Gastroesophageal sphincter (tissue), 4 donors: ENCODE measurements at regions not wholly inside any gene's neighbourhood (a gene's known extent, or its start where the extent isn't known, plus 50 kb on each side); places are given as distances from the start of the nearest gene placed in this dataset.

Experiments used
- ATAC-seq: fragments of 150-250 bp; one replicate; pipeline ENCODE4 v1.9.1; 2016; ENCODE audit warnings: mild to moderate bottlenecking, moderate library complexity
- H3K27ac ChIP-seq, 4 donors: fragments of 200-600 bp; sonication (generic) in 3 of 4; 1 replicate in 3 of 4; 2 replicates in 1 of 4; pipeline ENCODE4 v1.5.1; 2016 to 2019
- H3K27me3 ChIP-seq: fragments of 200-600 bp; sonication (generic); one replicate; pipeline ENCODE4 v1.5.1; 2019
- H3K36me3 ChIP-seq, 2 donors: fragments of 200-600 bp; sonication (generic); one replicate each; pipeline ENCODE4 v1.5.1; 2019; ENCODE audit warnings: control low read depth in 1 of 2
- H3K4me1 ChIP-seq, 3 donors: fragments of 200-600 bp; sonication (generic); 1 replicate in 2 of 3; 2 replicates in 1 of 3; pipeline ENCODE4 v1.5.1; 2016 to 2019; ENCODE audit warnings: control low read depth in 2 of 3
- H3K4me3 ChIP-seq, 2 donors: fragments of 200-600 bp; sonication (generic); one replicate each; pipeline ENCODE4 v1.5.1; 2019; ENCODE audit warnings: mild to moderate bottlenecking in 1 of 2, moderate library complexity in 1 of 2
- H3K9me3 ChIP-seq, 3 donors: fragments of 200-600 bp; sonication (generic); one replicate each; pipeline ENCODE4 v1.5.1; 2017 to 2019; ENCODE audit warnings: control low read depth in 2 of 3
- CTCF ChIP-seq, 4 experiments: fragments of 200-600 bp in 2 of 4; fragments of 450-650 bp in 2 of 4; sonication (generic) in 1 of 4; IDR thresholded peaks; one replicate each; pipeline ENCODE4 v1.5.1; 2017 to 2019; ENCODE audit warnings: antibody characterized with exemption in 4 of 4, mild to moderate bottlenecking in 2 of 4, moderate library complexity in 2 of 4
- EP300 ChIP-seq: sonication (generic); formaldehyde crosslinking; IDR thresholded peaks from one replicate; pipeline ENCODE4 v1.6.1; 2017; ENCODE audit warnings: antibody characterized with exemption, mild to moderate bottlenecking
- POLR2A ChIP-seq, 2 donors: fragments of 450-650 bp; IDR thresholded peaks; one replicate each; pipeline ENCODE4 v1.6.1; 2017; ENCODE audit warnings: antibody characterized with exemption in 2 of 2, mild to moderate bottlenecking in 2 of 2, moderate library complexity in 1 of 2
- POLR2AphosphoS5 ChIP-seq: sonication (generic); formaldehyde crosslinking; IDR thresholded peaks from one replicate; pipeline ENCODE4 v1.6.1; 2017; ENCODE audit warnings: antibody characterized with exemption
- WGBS, 2 donors: methylation state at CpG; one replicate each; pipeline ENCODE4 v1.1.5; 2018; ENCODE audit warnings: low coverage in 1 of 2; 5-methylcytosine and 5-hydroxymethylcytosine counted together

- ATAC-seq: no peak
- no peaks in the 10 kb centered on the region for H3K9me3 ChIP-seq
- H3K27ac ChIP-seq: no peak overlapping the region
- H3K4me1 ChIP-seq: no peaks in the 10 kb centered on the region
- no peaks in the 10 kb centered on the region for H3K27me3 ChIP-seq
- H3K36me3 ChIP-seq: no peaks in the 10 kb centered on the region
- no peak overlapping the region for H3K4me3 ChIP-seq
- no peak for TF ChIP-seq EP300
- TF ChIP-seq POLR2AphosphoS5: no peak
- no peak for TF ChIP-seq CTCF (IDR thresholded peaks at IDR 0.05)
- TF ChIP-seq POLR2A (IDR thresholded peaks at IDR 0.05): no peak
- WGBS, 2 donors: 84 to 87% methylated on average over 4 to 6 of the region's 6 CpGs
Observed at GRCh38 chr2:107064750-107065149, 178.8 kb upstream of the ST6GAL2 start.

- Histone ChIP-seq H3K27me3 (no peaks in the 10 kb centered on the region), H3K4me3 (no peak overlapping the region), H3K36me3 (no peaks in the 10 kb centered on the region), H3K27ac (no peak overlapping the region), H3K9me3 (no peaks in the 10 kb centered on the region), H3K4me1 (no peaks in the 10 kb centered on the region)
- ATAC-seq: no peak
- 79 to 93% methylated on average over 8 to 10 of the region's 11 CpGs for WGBS, 2 donors
- TF ChIP-seq CTCF (IDR thresholded peaks at IDR 0.05) (no peak), POLR2AphosphoS5 (no peak), POLR2A (IDR thresholded peaks at IDR 0.05) (no peak), EP300 (no peak)
Observed at GRCh38 chr2:107068069-107068916, 182.3 kb upstream of the ST6GAL2 start.

GRCh38 chr2:107069890-107070289, 183.9 kb upstream of the ST6GAL2 start:
- no peaks in the 10 kb centered on the region for H3K27me3 ChIP-seq
- no peak overlapping the region for H3K4me3 ChIP-seq
- WGBS, 2 donors: 36 to 38% methylated on average over 1 to 2 of the region's 2 CpGs
- TF ChIP-seq CTCF (IDR thresholded peaks at IDR 0.05) (no peak), POLR2AphosphoS5 (no peak), POLR2A (IDR thresholded peaks at IDR 0.05) (no peak), EP300 (no peak)
- H3K4me1 ChIP-seq: no peaks in the 10 kb centered on the region
- H3K9me3 ChIP-seq: no peaks in the 10 kb centered on the region
- no peaks in the 10 kb centered on the region for H3K36me3 ChIP-seq
- H3K27ac ChIP-seq: no peak overlapping the region
- no peak for ATAC-seq

GRCh38 chr2:107072150-107072940, 186.4 kb upstream of the ST6GAL2 start:
- no peaks in the 10 kb centered on the region for H3K4me1 ChIP-seq
- no peaks in the 10 kb centered on the region for H3K27me3 ChIP-seq
- no peaks in the 10 kb centered on the region for H3K36me3 ChIP-seq
- TF ChIP-seq EP300: no peak
- TF ChIP-seq POLR2A (IDR thresholded peaks at IDR 0.05): no peak
- no peak for TF ChIP-seq CTCF (IDR thresholded peaks at IDR 0.05)
- TF ChIP-seq POLR2AphosphoS5: no peak
- H3K4me3 ChIP-seq: no peak overlapping the region
- no peak for ATAC-seq
- H3K27ac ChIP-seq: no peak overlapping the region
- H3K9me3 ChIP-seq: no peaks in the 10 kb centered on the region
- whole genome bisulfite sequencing, 2 donors: 41 to 43% methylated on average over 6 of the region's 6 CpGs

GRCh38 chr2:107078584-107078983, 192.6 kb upstream of the ST6GAL2 start:
- Histone ChIP-seq H3K9me3 (no peaks in the 10 kb centered on the region), H3K27ac (no peak overlapping the region), H3K4me1 (no peaks in the 10 kb centered on the region), H3K36me3 (no peaks in the 10 kb centered on the region), H3K4me3 (no peak overlapping the region), H3K27me3 (no peaks in the 10 kb centered on the region)
- no peak for ATAC-seq
- 43 to 86% methylated on average over 1 of the region's 1 CpG for WGBS, 2 donors
- TF ChIP-seq EP300: no peak
- TF ChIP-seq CTCF (IDR thresholded peaks at IDR 0.05): no peak
- TF ChIP-seq POLR2AphosphoS5: no peak
- no peak for TF ChIP-seq POLR2A (IDR thresholded peaks at IDR 0.05)
